IMR-90 (cell line): ENCODE measurements at regions not wholly inside any gene's neighbourhood (a gene's known extent, or its start where the extent isn't known, plus 50 kb on each side); places are given as distances from the start of the nearest gene placed in this dataset.

Experiments
- ATAC-seq: fragments of 200-7000 bp; cut with Tn5 transposase; 2 replicates; pipeline ENCODE4 v1.9.1; 2020; ENCODE audit warnings: low read depth, mild to moderate bottlenecking, moderate library complexity
- BruUV-seq: library from RNA; stranded (reverse); fragments of 400-500 nt; replicated peaks from 2 replicates; lab custom pipeline; 2021; lab: Mats Ljungman, UMichigan
- CTCF ChIA-PET: fragments of 300-600 bp; formaldehyde crosslinking; extraction: SDS; loops from one replicate; lab custom pipeline; 2021; ENCODE audit warnings: antibody characterized with exemption; lab: Yijun Ruan, JAX
- POLR2A ChIA-PET: fragments of 300-600 bp; sonication (Branson Sonifier 250); formaldehyde crosslinking; loops from one replicate; lab custom pipeline; 2022; ENCODE audit warnings: antibody characterized with exemption; ENCODE audit not compliant: unreplicated experiment; lab: Charles Lee
- DNase-seq: peaks from one replicate; pipeline ENCODE4 v3.0.0; 2013
- H2AFZ ChIP-seq: replicated peaks from 2 replicates; pipeline ENCODE3; 2013; ENCODE audit warnings: low read length, mild to moderate bottlenecking; ENCODE audit not compliant: poor library complexity
- H2AK5ac ChIP-seq: 2 replicates; pipeline ENCODE4 v1.6.1; 2013; ENCODE audit warnings: low read depth, low read length, inconsistent platforms
- H2AK9ac ChIP-seq: replicated peaks from 2 replicates; pipeline ENCODE3; 2013; ENCODE audit warnings: mild to moderate bottlenecking, low read depth, low read length, moderate library complexity; ENCODE audit not compliant: poor library complexity
- H2BK120ac ChIP-seq: 2 replicates; pipeline ENCODE4 v1.6.1; 2013; ENCODE audit warnings: low read depth, low read length, inconsistent platforms
- H2BK15ac ChIP-seq: 3 replicates; pipeline ENCODE4 v1.6.1; 2013; ENCODE audit warnings: low read depth, low read length, inconsistent platforms
- H2BK20ac ChIP-seq: 2 replicates; pipeline ENCODE4 v1.6.1; 2013; ENCODE audit warnings: low read depth, mild to moderate bottlenecking, inconsistent platforms, low read length, moderate library complexity
- H2BK5ac ChIP-seq: 2 replicates; pipeline ENCODE4 v1.6.1; 2013; ENCODE audit warnings: mild to moderate bottlenecking, low read depth, low read length, inconsistent platforms; ENCODE audit not compliant: poor library complexity, severe bottlenecking
- H3K14ac ChIP-seq: replicated peaks from 2 replicates; pipeline ENCODE4 v1.6.1; 2013; ENCODE audit warnings: low read depth, low read length, inconsistent platforms
- H3K18ac ChIP-seq: 2 replicates; pipeline ENCODE4 v1.6.1; 2013; ENCODE audit warnings: low read depth, low read length, control low read depth
- H3K23ac ChIP-seq: 2 replicates; pipeline ENCODE4 v1.6.1; 2013; ENCODE audit warnings: low read depth, low read length, inconsistent platforms
- H3K27ac ChIP-seq: 2 replicates; pipeline ENCODE4 v1.5.1; 2013; ENCODE audit warnings: mild to moderate bottlenecking, control low read depth, low read length; ENCODE audit not compliant: insufficient read depth
- H3K27me3 ChIP-seq: 2 replicates; pipeline ENCODE4 v1.6.1; 2013; ENCODE audit warnings: low read length; ENCODE audit not compliant: control insufficient read depth, insufficient read depth
- H3K36me3 ChIP-seq: 2 replicates; pipeline ENCODE4 v1.6.1; 2013; ENCODE audit warnings: low read length, mixed read lengths; ENCODE audit not compliant: control insufficient read depth, insufficient read depth
- H3K4ac ChIP-seq: 2 replicates; pipeline ENCODE4 v1.6.1; 2013; ENCODE audit warnings: low read depth, low read length, inconsistent platforms
- H3K4me1 ChIP-seq: 2 replicates; pipeline ENCODE4 v1.6.1; 2013; ENCODE audit warnings: low read length, mixed read lengths; ENCODE audit not compliant: control insufficient read depth, insufficient read depth
- H3K4me2 ChIP-seq: 2 replicates; pipeline ENCODE4 v1.6.1; 2013; ENCODE audit warnings: low read depth, mild to moderate bottlenecking, control low read depth, low read length, moderate library complexity
- H3K4me3 ChIP-seq: 2 replicates; pipeline ENCODE4 v1.5.1; 2013; ENCODE audit warnings: low read depth, mild to moderate bottlenecking, control low read depth, low read length, moderate library complexity; ENCODE audit not compliant: insufficient read depth
- H3K56ac ChIP-seq: 2 replicates; pipeline ENCODE4 v1.6.1; 2013; ENCODE audit warnings: low read length, inconsistent platforms; ENCODE audit not compliant: insufficient read depth; ENCODE audit errors: extremely low read depth
- H3K79me1 ChIP-seq, 2 experiments: 2 replicates each; pipeline ENCODE4 v1.6.1; 2013; ENCODE audit warnings: low read length in 2 of 2, inconsistent platforms in 1 of 2, low read depth in 1 of 2
- H3K9ac ChIP-seq: 2 replicates; pipeline ENCODE4 v1.6.1; 2013; ENCODE audit warnings: low read depth, low read length, control low read depth
- H3K9me1 ChIP-seq: 2 replicates; pipeline ENCODE4 v1.6.1; 2013; ENCODE audit warnings: low read length, inconsistent platforms; ENCODE audit not compliant: insufficient read depth
- H3K9me3 ChIP-seq: 2 replicates; pipeline ENCODE4 v1.6.1; 2013; ENCODE audit warnings: low read length; ENCODE audit not compliant: control insufficient read depth, insufficient read depth
- H4K20me1 ChIP-seq: 2 replicates; pipeline ENCODE4 v1.6.1; 2013; ENCODE audit warnings: low read length, inconsistent platforms; ENCODE audit not compliant: insufficient read depth
- H4K5ac ChIP-seq: 2 replicates; pipeline ENCODE4 v1.6.1; 2013; ENCODE audit warnings: mild to moderate bottlenecking, low read depth, low read length, control low read depth
- H4K8ac ChIP-seq, 2 experiments: 2 replicates each; pipeline ENCODE4 v1.6.1; 2013; ENCODE audit warnings: low read depth in 2 of 2, low read length in 2 of 2, control low read depth in 1 of 2, inconsistent platforms in 1 of 2
- H4K91ac ChIP-seq: 2 replicates; pipeline ENCODE4 v1.6.1; 2013; ENCODE audit warnings: low read depth, low read length, inconsistent platforms; ENCODE audit not compliant: insufficient read depth
- BHLHE40 ChIP-seq: fragments of 150-350 bp; IDR thresholded peaks from 2 replicates; pipeline ENCODE4 v1.6.1; 2016; ENCODE audit warnings: mild to moderate bottlenecking, low read depth, low read length
- CTCF ChIP-seq: conservative IDR thresholded peaks from 2 replicates; pipeline ENCODE4 v1.5.1; 2012; ENCODE audit warnings: mild to moderate bottlenecking, low read depth, low read length, improper control_type of control experiment
- MAFK ChIP-seq: IDR thresholded peaks from 2 replicates; pipeline ENCODE4 v1.6.1; 2012; ENCODE audit warnings: low read depth, low read length, improper control_type of control experiment
- RAD21 ChIP-seq: IDR thresholded peaks from 2 replicates; pipeline ENCODE4 v1.6.1; 2012; ENCODE audit warnings: low read length, improper control_type of control experiment
- USF2 ChIP-seq: fragments of 150-350 bp; IDR thresholded peaks from 2 replicates; pipeline ENCODE4 v1.6.1; 2017; ENCODE audit warnings: mild to moderate bottlenecking, antibody characterized with exemption, low read length, low read depth
- WGBS, 2 experiments: methylation state at CpG; one replicate each; pipeline versions ENCODE4 v1.1.5 to v1.1.7; 2013; ENCODE audit warnings: missing lambda C conversion rate in 2 of 2; ENCODE audit not compliant: insufficient read length in 1 of 2; ENCODE audit errors: extremely low coverage in 2 of 2; 5-methylcytosine and 5-hydroxymethylcytosine counted together
- dilution Hi-C: fragments of 300-500 bp; cut with HindIII; formaldehyde crosslinking; loops from one replicate; pipeline ENCODE4 v1.14.3; 2018; ENCODE audit warnings: low sequenced_read_pairs; ENCODE audit not compliant: unreplicated experiment
- in situ Hi-C: fragments of 300-500 bp; cut with MboI; formaldehyde crosslinking; loops from 3 replicates; pipeline ENCODE4 v1.14.3; 2019; ENCODE audit warnings: low sequenced_read_pairs, inconsistent platforms, mixed read lengths
- intact Hi-C: fragments of 100-400 bp; cut with micrococcal nuclease; formaldehyde crosslinking; loops from 2 replicates; pipeline ENCODE4 v1.10.0; 2022

GRCh38 chr6:159586684-159587083 lies 106.4 kb downstream of the SOD2 start:
- CTCF ChIA-PET = no interaction called here
- dilution Hi-C loops = no loop called here

More at GRCh38 chr6:159586684-159587083, 106.4 kb downstream of the SOD2 start:
- H2AFZ ChIP-seq = no peak overlapping the region
- H4K91ac ChIP-seq = no peak overlapping the region
- DNase-seq (no peak), ATAC-seq (no peak)
- TF ChIP-seq MAFK (no peak), CTCF (no peak), RAD21 (no peak), BHLHE40 (no peak), USF2 (no peak)
- no peak overlapping the region for H3K23ac ChIP-seq
- no peaks in the 10 kb centered on the region for H4K20me1 ChIP-seq
- no peak overlapping the region for H4K5ac ChIP-seq
- no peak overlapping the region for H3K27ac ChIP-seq
- no peak overlapping the region for H2BK15ac ChIP-seq
- no peak overlapping the region for H3K4me2 ChIP-seq
- peaks cover 9% of the 10 kb centered on the region; the same call in 1 of the 2 replicates for H3K27me3 ChIP-seq
- H2BK5ac ChIP-seq = no peak overlapping the region
- H3K18ac ChIP-seq = no peak overlapping the region; the same call in 1 of the 2 replicates
- in situ Hi-C loops = no loop called here
- H3K9me1 ChIP-seq = no peaks in the 10 kb centered on the region
- no peak overlapping the region for H3K4ac ChIP-seq
- no peak overlapping the region for H2AK5ac ChIP-seq
- H2BK20ac ChIP-seq = no peak overlapping the region
- no CpG with 5 or more reads among the region's 1 CpG for WGBS, 2 experiments
- BruUV-seq = no TSS peak
- H3K56ac ChIP-seq = no peak overlapping the region
- H3K4me1 ChIP-seq = peaks cover 3% of the 10 kb centered on the region; the same call in 1 of the 2 replicates
- H3K9me3 ChIP-seq = peaks cover 2% of the 10 kb centered on the region; the same call in 1 of the 2 replicates
- no peak overlapping the region for H2BK120ac ChIP-seq
- POLR2A ChIA-PET = no interaction called here
- H4K8ac ChIP-seq = no peak overlapping the region
- intact Hi-C loops = no loop called here
- H3K79me1 ChIP-seq = no peaks in the 10 kb centered on the region
- H3K4me3 ChIP-seq = no peak overlapping the region
- no peaks in the 10 kb centered on the region for H3K36me3 ChIP-seq
- no peak overlapping the region for H3K14ac ChIP-seq
- no peak overlapping the region for H3K9ac ChIP-seq
- H2AK9ac ChIP-seq = no peak overlapping the region
